ENCODE measurements at regions not wholly inside any gene's neighbourhood (a gene's known extent, or its start where the extent isn't known, plus 50 kb on each side); places are given as distances from the start of the nearest gene placed in this dataset.

DNA sequence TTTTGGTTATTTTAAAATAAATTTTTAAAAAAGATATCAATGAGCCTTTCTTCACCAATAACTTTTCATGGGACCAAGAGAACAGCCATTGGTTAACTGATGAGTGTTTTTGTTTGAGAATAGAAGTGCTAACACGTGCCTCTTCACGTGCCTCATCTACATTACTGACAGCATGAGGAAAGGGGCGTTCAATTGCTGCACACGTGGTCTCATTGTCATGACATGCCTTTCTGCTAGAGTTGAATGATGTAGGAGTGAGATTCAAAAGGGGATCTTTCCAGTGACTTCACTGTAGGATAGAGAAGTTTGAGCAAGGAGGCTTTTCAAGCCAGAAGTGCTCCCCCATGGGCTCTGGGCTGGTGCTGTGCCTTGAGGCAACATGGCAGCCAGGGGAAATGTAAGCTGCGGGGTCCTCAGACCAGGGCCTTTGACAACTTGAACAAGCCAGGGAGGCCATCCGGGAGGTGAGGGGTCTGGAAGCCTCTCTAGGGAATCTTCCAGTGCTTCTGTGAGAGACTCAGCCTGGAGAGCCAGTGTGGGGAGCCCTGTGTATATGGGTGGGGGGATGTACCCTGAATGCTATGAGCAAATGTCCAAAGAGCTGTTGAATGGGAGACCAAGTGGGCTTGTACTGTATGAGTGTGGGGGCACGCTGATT lies 51.2 kb upstream of the FSTL4 start:
- TF ChIP-seq CTCF (conservative IDR thresholded peaks at IDR 0.05 in 1 of 2, IDR thresholded peaks at IDR 0.05 in 1 of 2; ENCODE audit: low read depth in 1 of 2, low read length in 2 of 2) (no peak), EZH2 (IDR thresholded peaks at IDR 0.05; ENCODE audit: low read length, missing control alignments) (no peak)

Measured in fibroblast of lung (primary cell).